A549 (cell line): ENCODE measurements at regions not wholly inside any gene's neighbourhood (a gene's known extent, or its start where the extent isn't known, plus 50 kb on each side); places are given as distances from the start of the nearest gene placed in this dataset.

ENCODE experiments used
- ATAC-seq, 2 experiments: fragments of 200-7000 bp in 1 of 2; fragments of >200 bp in 1 of 2; cut with Nextera tagmentation in 1 of 2; cut with Tn5 transposase in 1 of 2; 3 replicates each; pipeline versions ENCODE4 v1.8.0 to v1.9.1; 2018 to 2020; ENCODE audit warnings: mild to moderate bottlenecking in 1 of 2, moderate library complexity in 1 of 2
- CTCF ChIA-PET: fragments of 300-600 bp; sonication (Branson Sonifier 250); formaldehyde crosslinking; extraction: SDS; loops from one replicate; lab custom pipeline; 2021; ENCODE audit warnings: antibody characterized with exemption, inconsistent platforms; lab: Yijun Ruan, JAX
- POLR2A ChIA-PET: fragments of 350-600 bp; formaldehyde crosslinking; extraction: SDS; loops from one replicate; lab custom pipeline; 2021; ENCODE audit warnings: antibody characterized with exemption, inconsistent platforms; lab: Yijun Ruan, JAX
- DNase-seq, 2 experiments: peaks; one replicate each; pipeline versions ENCODE4 v3.0.0 to v3.0.0-alpha.2; 2011 to 2016; ENCODE audit warnings: low read depth in 1 of 2, low spot score in 1 of 2
- FAIRE-seq: peaks from 2 replicates; lab custom pipeline; 2011; peaks lifted over from hg19 to GRCh38; lab: Jason Lieb, UNC
- H3K27ac ChIP-seq, 2 experiments: fragments of >200 bp; sonication (Bioruptor Twin); formaldehyde crosslinking; 3 replicates each; pipeline ENCODE4 v1.5.1; 2016 to 2017
- H3K4me1 ChIP-seq: fragments of >200 bp; sonication (Bioruptor Twin); formaldehyde crosslinking; 3 replicates; pipeline ENCODE4 v1.6.1; 2016
- H3K4me2 ChIP-seq: fragments of >200 bp; sonication (Bioruptor Twin); formaldehyde crosslinking; 3 replicates; pipeline ENCODE4 v1.6.1; 2016
- H3K4me3 ChIP-seq: fragments of >200 bp; sonication (Bioruptor Twin); formaldehyde crosslinking; 3 replicates; pipeline ENCODE4 v1.5.1; 2016
- H3K9me3 ChIP-seq: fragments of >200 bp; sonication (Bioruptor Twin); formaldehyde crosslinking; 3 replicates; pipeline ENCODE4 v1.6.1; 2016
- CBX2 ChIP-seq: fragments of 200-600 bp; sonication (generic); IDR thresholded peaks from 2 replicates; pipeline ENCODE4 v1.6.1; 2016; ENCODE audit warnings: low read depth, mild to moderate bottlenecking, borderline replicate concordance
- CBX8 ChIP-seq: fragments of 200-600 bp; sonication (generic); IDR thresholded peaks from 2 replicates; pipeline ENCODE4 v1.6.1; 2016
- CHD4 ChIP-seq: fragments of 200-600 bp; sonication (generic); IDR thresholded peaks from 2 replicates; pipeline ENCODE4 v1.6.1; 2016; ENCODE audit warnings: antibody characterized with exemption, mild to moderate bottlenecking, borderline replicate concordance
- EHF ChIP-seq: fragments of 250-450 bp; sonication (Bioruptor Pico); IDR thresholded peaks from 2 replicates; pipeline ENCODE4 v1.5.0; 2020; ENCODE audit warnings: mild to moderate bottlenecking
- EP300 ChIP-seq, 2 experiments: fragments of >200 bp; sonication (Bioruptor Twin); formaldehyde crosslinking; IDR thresholded peaks; 2 replicates in 1 of 2; 3 replicates in 1 of 2; pipeline ENCODE4 v1.6.1; 2016 to 2017
- ESRRA ChIP-seq: fragments of 150-350 bp; IDR thresholded peaks from 2 replicates; pipeline ENCODE4 v1.6.1; 2014; ENCODE audit warnings: mild to moderate bottlenecking, low read length, borderline replicate concordance
- KDM1A ChIP-seq: fragments of 200-600 bp; sonication (generic); IDR thresholded peaks from 2 replicates; pipeline ENCODE4 v1.6.1; 2016; ENCODE audit warnings: low read depth, mild to moderate bottlenecking
- KDM5A ChIP-seq: fragments of 200-600 bp; sonication (generic); IDR thresholded peaks from 2 replicates; pipeline ENCODE4 v1.6.1; 2016; ENCODE audit warnings: antibody characterized with exemption, mild to moderate bottlenecking
- MYC ChIP-seq: IDR thresholded peaks from 2 replicates; pipeline ENCODE4 v1.6.1; 2012; ENCODE audit warnings: mild to moderate bottlenecking, inconsistent platforms, low read length, improper control_type of control experiment, borderline replicate concordance
- NFE2L2 ChIP-seq: fragments of 150-350 bp; conservative IDR thresholded peaks from 2 replicates; pipeline ENCODE4 v1.6.1; 2014; ENCODE audit warnings: low read length
- PHF8 ChIP-seq: fragments of 200-600 bp; sonication (generic); IDR thresholded peaks from 2 replicates; pipeline ENCODE4 v1.6.1; 2016; ENCODE audit warnings: low read depth, mild to moderate bottlenecking, antibody characterized with exemption, moderate library complexity, borderline replicate concordance
- RCOR1 ChIP-seq: fragments of 150-350 bp; IDR thresholded peaks from 2 replicates; pipeline ENCODE4 v1.6.1; 2014; ENCODE audit warnings: antibody characterized with exemption, low read length, low read depth
- RFX5 ChIP-seq: fragments of 450-650 bp; IDR thresholded peaks from 2 replicates; pipeline ENCODE4 v1.7.1; 2014; ENCODE audit warnings: antibody characterized with exemption, mild to moderate bottlenecking, moderate library complexity
- ZSCAN20 ChIP-seq: fragments of 250-450 bp; sonication (Bioruptor Pico); IDR thresholded peaks from 2 replicates; pipeline ENCODE4 v1.8.0; 2022; ENCODE audit warnings: mild to moderate bottlenecking, moderate library complexity
- WGBS: methylation state at CpG from one replicate; pipeline ENCODE4 v1.1.6; 2017; ENCODE audit errors: missing lambda C conversion rate; 5-methylcytosine and 5-hydroxymethylcytosine counted together
- TF ChIP-seq, protein P1 (sequence below): IDR thresholded peaks from 2 replicates; pipeline ENCODE4 v1.6.1; 2012
- TF ChIP-seq, protein P2 (sequence below): fragments of >200 bp; sonication (Bioruptor Twin); formaldehyde crosslinking; IDR thresholded peaks from 3 replicates; pipeline ENCODE4 v1.5.1; 2016
- TF ChIP-seq, protein P3 (sequence below): IDR thresholded peaks from 2 replicates; pipeline ENCODE4 v1.6.1; 2012
- TF ChIP-seq, protein P4 (sequence below): IDR thresholded peaks from 2 replicates; pipeline ENCODE4 v1.6.1; 2012; ENCODE audit warnings: low read depth, borderline replicate concordance

DNA sequence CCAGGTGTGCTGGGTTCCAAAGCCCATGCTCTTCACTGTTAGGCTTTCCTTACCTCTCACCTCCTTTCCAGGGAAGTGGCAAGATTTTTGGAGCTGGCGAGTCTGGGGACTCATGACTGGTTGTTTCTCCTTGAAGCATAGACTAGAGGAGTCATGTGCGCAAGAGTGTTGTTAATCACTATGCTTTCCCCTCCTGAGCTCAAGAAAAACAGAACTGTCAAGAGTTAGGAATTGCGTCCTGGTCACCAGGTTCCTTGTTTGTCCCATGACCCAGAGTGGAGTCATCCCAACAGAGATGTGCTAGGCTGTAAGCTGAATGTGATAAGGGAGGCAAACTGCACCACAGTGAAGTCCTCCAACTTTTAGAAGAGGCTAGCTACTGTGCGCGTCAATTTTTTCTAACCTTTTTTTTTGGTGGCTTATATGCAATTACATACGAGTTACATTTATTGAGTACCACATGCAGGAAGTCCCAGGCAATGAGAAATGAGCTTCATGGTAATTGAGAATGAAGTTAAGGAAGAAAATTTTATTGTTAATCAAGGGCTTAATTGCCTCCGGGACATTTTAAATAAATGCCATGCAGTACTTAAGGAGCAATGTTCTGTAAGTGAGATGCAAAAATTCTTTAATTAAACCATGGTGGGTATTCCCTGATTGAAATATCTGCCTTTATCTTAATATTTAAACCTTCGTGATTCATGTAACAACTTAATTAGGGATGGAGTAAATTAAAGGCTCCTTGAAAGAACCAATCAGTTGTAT lies 233.9 kb downstream of the ZIC5 start:
- ATAC-seq (no peak), FAIRE-seq (no peak), DNase-seq (no peak)
- H3K27ac ChIP-seq, result no peak overlapping the region
- H3K4me2 ChIP-seq, result no peak overlapping the region
- H3K4me1 ChIP-seq, result no peaks in the 10 kb centered on the region
- TF ChIP-seq CHD4 (no peak), CBX2 (no peak), MYC (no peak), ESRRA (no peak), KDM5A (no peak)
- TF ChIP-seq, protein P1, sequence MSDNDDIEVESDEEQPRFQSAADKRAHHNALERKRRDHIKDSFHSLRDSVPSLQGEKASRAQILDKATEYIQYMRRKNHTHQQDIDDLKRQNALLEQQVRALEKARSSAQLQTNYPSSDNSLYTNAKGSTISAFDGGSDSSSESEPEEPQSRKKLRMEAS, result no peak
- WGBS, result 83% methylated on average over 8 of the region's 8 CpGs
- ChIA-PET POLR2A (no interaction called here), CTCF (interaction anchor here (1.0 kb wide), 1 partner anchor 179 kb away, joined by 3 read pairs; no protein-coding TSS in a partner anchor)
- no peak overlapping the region for H3K4me3 ChIP-seq
- no peaks in the 10 kb centered on the region for H3K9me3 ChIP-seq

DNA sequence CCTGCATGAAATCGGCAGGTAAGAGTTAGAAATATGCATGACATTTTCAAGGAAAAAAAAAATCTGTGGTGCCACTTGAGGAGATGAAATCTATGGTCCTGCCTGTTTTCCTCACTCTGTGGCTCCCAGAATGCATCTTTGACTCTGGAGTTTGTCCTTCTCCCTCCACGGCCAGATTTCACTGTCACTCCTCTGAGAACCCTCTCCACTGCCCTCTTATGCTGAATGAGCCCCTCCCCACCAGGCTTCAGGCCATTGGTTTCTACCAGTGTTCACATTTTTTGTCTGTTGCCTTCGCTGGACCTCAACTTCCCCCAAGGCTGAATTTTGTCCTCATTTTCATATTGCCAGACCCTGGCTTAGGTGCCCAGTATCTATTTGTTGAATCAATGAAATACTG lies 235.0 kb downstream of the ZIC5 start:
- FAIRE-seq (no peak), ATAC-seq (no peak), DNase-seq (no peak)
- 45% methylated on average over 3 of the region's 3 CpGs for WGBS
- H3K4me1 ChIP-seq, result no peaks in the 10 kb centered on the region
- H3K27ac ChIP-seq, result no peak overlapping the region
- TF ChIP-seq RFX5 (no peak), EP300 (IDR thresholded peaks at IDR 0.05) (no peak), RCOR1 (no peak), NFE2L2 (no peak)
- TF ChIP-seq, protein P2, sequence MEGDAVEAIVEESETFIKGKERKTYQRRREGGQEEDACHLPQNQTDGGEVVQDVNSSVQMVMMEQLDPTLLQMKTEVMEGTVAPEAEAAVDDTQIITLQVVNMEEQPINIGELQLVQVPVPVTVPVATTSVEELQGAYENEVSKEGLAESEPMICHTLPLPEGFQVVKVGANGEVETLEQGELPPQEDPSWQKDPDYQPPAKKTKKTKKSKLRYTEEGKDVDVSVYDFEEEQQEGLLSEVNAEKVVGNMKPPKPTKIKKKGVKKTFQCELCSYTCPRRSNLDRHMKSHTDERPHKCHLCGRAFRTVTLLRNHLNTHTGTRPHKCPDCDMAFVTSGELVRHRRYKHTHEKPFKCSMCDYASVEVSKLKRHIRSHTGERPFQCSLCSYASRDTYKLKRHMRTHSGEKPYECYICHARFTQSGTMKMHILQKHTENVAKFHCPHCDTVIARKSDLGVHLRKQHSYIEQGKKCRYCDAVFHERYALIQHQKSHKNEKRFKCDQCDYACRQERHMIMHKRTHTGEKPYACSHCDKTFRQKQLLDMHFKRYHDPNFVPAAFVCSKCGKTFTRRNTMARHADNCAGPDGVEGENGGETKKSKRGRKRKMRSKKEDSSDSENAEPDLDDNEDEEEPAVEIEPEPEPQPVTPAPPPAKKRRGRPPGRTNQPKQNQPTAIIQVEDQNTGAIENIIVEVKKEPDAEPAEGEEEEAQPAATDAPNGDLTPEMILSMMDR, result no peak
- TF ChIP-seq, protein P3, sequence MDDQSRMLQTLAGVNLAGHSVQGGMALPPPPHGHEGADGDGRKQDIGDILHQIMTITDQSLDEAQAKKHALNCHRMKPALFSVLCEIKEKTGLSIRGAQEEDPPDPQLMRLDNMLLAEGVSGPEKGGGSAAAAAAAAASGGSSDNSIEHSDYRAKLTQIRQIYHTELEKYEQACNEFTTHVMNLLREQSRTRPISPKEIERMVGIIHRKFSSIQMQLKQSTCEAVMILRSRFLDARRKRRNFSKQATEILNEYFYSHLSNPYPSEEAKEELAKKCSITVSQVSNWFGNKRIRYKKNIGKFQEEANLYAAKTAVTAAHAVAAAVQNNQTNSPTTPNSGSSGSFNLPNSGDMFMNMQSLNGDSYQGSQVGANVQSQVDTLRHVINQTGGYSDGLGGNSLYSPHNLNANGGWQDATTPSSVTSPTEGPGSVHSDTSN, result no peak
- POLR2A ChIA-PET, result no interaction called here
- no peak overlapping the region for H3K4me3 ChIP-seq
- CTCF ChIA-PET, result interaction anchor here (0.6 kb wide), 1 partner anchor 35 kb away, joined by 3 read pairs; no protein-coding TSS in a partner anchor
- H3K9me3 ChIP-seq, result no peaks in the 10 kb centered on the region
- H3K4me2 ChIP-seq, result no peak overlapping the region

DNA sequence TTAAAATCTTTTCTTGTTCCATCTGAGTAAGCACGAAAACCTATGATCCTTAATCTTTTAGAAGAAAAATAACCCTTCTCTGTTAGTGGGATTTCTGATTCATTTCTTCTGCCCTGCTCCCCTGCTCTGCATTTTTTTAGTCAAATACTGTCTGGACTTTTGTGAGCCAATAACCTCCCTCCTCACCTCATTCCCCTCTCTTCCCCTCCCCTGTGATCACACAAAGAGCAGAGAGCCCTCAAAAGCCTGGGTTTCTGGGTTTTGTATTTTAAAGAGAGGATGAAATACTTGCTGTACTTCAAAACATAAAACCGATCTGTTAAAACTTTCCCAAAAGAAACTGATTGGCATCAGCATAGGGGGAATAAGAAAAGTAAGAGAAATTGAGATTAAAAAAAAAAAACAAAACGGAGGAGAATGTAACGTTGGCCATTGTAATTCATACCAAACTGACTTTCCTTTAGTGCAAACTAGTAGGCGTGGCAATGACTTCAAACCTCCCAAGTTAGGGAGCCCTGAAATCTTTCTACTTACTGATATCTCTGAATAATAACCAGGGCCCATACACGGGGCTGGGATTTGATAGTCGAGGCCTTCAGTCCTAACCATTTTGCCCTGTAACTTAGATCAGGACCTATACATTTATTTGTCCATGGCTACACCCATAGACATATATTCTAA lies 232.9 kb downstream of the TM9SF2 start:
- FAIRE-seq, result no peak
- ATAC-seq, result no peak
- Histone ChIP-seq H3K27ac (no peak overlapping the region), H3K9me3 (no peaks in the 10 kb centered on the region)
- TF ChIP-seq MYC (no peak), KDM1A (no peak), PHF8 (no peak), EHF (CRISPR knock-in tag) (no peak), CBX8 (no peak), RCOR1 (no peak), CBX2 (no peak), NFE2L2 (no peak), ZSCAN20 (CRISPR knock-in tag) (no peak)
- TF ChIP-seq, protein P4, sequence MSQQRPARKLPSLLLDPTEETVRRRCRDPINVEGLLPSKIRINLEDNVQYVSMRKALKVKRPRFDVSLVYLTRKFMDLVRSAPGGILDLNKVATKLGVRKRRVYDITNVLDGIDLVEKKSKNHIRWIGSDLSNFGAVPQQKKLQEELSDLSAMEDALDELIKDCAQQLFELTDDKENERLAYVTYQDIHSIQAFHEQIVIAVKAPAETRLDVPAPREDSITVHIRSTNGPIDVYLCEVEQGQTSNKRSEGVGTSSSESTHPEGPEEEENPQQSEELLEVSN, result no peak
- TF ChIP-seq, all 56 proteins: peak for 0
- ChIA-PET POLR2A (no interaction called here), CTCF (no interaction called here)
- DNase-seq, result no peak
- WGBS, result 55% methylated on average over 7 of the region's 7 CpGs
- Histone ChIP-seq H3K4me2 (no peak overlapping the region), H3K4me3 (no peak overlapping the region), H3K4me1 (no peaks in the 10 kb centered on the region)
